ENCODE measurements at regions not wholly inside any gene's neighbourhood (a gene's known extent, or its start where the extent isn't known, plus 50 kb on each side); places are given as distances from the start of the nearest gene placed in this dataset.

GRCh38 chr11:122277493-122277892 is 161.5 kb upstream of the BLID start:
- no peak for DNase-seq (ENCODE audit: low read depth, low spot score)

GRCh38 chr11:122276221-122276620 is 160.2 kb upstream of the BLID start:
- no peak for DNase-seq (ENCODE audit: low read depth, low spot score)

GRCh38 chr11:122275508-122275907 is 159.5 kb upstream of the BLID start:
- no peak for DNase-seq (ENCODE audit: low read depth, low spot score)

DNA sequence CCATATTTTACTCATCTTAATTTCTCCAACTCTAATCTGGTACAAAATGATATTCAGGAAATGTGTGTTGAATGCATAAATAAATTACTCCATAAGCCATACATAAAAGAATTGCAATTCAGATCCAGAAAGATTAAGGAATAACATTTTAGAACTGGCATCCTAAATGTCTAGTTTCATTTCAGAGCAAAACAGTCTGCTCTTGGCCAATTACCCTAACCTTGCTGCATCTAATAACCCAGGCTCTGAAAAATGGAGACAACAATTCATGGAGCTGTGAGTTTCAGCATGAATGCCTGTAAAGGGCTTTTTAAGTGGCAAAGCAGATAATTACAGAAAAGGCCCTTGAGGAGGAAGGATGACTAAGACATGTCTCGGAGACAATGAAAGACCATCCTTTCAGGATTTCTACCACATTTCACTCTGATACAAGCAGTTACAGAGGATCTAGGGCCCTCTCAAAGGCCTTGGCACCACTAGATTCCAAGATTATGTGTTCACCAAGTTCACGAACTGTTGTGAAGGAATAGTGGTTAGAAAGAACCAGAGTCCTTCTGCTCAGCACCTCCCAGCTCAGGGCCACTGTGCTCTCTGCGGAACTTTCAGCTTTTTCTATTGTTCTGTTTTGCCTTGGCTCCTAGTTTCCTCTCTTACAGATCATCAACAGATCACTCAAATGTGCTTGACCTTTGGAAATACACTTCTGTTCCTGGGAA is 157.6 kb upstream of the BLID start:
- DNase-seq (ENCODE audit: low read depth, low spot score) = no peak

DNA sequence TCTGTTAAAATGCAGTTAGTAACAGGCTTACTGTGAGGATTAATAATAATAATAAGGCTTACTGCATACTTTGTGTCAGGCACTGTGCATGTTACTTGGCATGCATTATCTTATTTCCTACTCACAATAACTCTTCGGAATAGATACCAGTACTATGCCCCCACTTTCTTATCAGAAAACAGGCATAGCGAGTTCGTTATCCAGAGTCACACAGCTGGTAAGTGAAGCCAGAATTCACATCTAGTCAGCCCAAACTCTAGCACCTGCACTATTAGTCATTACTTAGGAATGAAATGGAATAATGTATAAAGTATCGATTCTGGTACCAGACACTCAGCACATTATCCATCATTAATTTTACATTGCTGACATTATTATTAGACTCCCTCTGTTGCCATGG is 155.7 kb upstream of the BLID start:
- DNase-seq (ENCODE audit: low read depth, low spot score) = no peak

DNA sequence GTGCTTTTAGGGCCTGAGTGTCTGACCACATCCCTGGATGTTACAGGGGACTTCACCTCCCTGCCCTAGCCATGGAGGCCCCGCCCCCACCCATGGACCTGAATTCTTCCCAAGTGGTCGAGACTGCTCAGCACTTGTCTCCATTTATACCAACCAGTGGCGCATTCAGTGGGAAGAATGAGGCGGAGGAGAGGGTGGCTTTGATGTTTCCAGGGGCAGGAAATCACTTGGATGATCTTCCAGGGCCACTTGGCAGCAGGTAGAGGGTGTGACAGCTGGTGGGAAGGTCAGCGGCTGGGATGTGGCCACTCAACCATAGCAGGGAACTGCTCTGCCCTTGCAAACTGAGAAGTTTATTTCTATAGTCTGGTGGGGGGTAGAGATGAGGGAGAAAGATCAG is 155.1 kb upstream of the BLID start:
- DNase-seq (ENCODE audit: low read depth, low spot score) = no peak

GRCh38 chr11:122270535-122270934 is 154.5 kb upstream of the BLID start:
- DNase-seq (ENCODE audit: low read depth, low spot score) = no peak

DNA sequence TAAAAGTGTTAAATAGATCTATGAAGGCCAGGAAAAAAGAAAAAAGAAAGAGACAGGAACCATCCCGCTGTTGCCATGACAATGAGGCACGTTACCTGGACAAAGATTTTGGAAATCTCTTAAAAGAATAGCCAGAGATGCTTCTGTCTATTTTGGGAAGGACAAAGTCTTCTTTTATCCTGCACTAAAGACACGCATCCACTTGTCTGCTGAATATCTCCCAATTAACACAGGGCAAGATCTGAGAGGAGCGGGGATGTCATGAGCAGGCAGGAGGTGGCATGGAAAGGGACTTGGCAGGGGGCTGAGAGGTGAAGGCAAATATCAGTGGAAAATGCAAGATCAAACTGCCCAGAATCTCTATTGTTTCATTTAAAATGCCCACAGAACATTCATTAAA is 153.8 kb upstream of the BLID start:
- no peak for DNase-seq (ENCODE audit: low read depth, low spot score)

- DNase-seq (ENCODE audit: low read depth, low spot score) = no peak
Observed at GRCh38 chr11:122268601-122269130, 152.7 kb upstream of the BLID start.

DNA sequence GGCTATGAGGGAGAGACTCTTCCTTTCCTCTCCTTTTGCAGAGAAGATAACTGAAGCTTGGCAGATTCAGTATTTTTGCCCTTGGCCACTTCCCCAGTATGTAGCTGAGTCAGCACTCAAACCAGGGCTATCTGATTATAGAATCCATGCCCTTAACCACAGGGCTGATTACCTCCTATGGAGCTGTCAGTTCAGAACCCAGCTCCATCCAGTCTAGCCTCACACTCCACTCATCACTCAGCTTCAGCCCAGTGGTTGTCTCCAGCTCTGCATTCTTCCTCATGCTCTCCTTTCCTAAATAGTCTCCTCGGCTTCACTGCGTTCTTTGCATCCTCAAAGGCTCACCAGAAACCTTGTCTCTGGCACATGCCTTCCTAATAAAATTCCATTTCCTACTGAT is 151.6 kb upstream of the BLID start:
- DNase-seq (ENCODE audit: low read depth, low spot score) = no peak

DNA sequence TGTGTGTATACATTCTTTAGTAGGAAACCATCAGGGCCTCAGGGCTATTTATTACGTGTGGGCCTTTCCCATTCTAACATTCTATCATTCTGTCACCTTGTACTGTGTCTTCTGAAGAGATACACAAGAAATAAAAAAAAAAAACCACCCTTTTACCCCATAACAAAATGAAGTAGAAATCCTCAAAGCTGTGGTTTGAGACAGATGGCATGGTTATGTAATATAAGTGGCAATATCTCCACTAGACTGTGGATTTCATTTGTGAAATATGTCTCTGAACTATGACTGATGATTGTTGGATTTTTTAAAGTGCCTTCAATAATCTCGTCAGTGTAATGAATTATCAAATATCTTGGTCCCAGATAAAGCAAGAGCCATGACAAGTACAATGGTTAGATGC is 150.0 kb upstream of the BLID start:
- no peak for DNase-seq (ENCODE audit: low read depth, low spot score)

- DNase-seq (ENCODE audit: low read depth, low spot score) = no peak
Observed at GRCh38 chr11:122264121-122264520, 148.1 kb upstream of the BLID start.

DNA sequence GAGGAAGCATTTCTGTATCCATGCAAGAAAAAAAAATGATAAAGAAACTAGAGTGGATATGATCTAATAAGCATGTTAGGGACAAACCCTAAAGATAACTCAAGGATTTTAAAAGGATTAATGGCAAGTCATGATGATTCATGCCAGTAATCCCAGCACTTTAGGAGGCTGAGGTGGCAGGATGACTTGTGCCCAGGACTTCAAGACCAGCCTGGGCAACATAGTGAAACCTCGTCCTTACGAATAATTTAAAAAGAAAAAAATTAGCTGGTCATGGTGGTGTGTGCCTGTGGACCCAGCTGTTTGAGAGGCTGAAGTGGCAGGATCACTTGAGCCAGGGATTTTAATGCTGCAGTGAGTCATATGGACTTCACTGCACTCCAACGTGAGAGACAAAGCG is 145.5 kb upstream of the BLID start:
- DNase-seq (ENCODE audit: low read depth, low spot score) = no peak

DNA sequence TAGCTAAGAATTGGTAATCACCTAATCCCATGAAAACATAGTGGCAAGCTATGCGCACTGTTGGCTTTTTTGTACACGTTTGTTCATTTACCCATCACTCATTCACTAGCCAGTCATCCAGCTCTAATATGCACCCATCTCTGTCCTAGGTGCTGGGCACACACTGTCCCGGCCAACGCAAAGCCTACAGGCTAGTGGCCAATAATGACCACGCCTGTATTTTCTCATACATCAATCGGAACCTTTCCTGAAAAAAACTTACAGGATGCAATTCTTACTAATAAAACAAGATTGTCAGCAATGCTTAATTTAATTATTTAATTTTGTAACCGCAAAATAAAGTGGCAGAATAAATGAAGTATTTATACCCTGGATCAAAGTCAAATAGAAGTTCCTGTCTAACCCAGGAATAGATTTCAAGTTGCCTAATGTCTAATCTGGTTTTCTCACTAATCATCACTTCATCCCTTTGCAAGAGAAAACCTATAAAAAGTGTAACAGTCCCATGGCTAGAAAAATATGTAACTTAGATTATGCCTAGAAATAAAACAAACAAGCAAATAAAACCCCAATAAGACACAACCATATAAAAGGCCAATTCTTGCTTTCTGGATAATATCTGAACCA is 143.3 kb upstream of the BLID start:
- no peak for DNase-seq (ENCODE audit: low read depth, low spot score)

DNA sequence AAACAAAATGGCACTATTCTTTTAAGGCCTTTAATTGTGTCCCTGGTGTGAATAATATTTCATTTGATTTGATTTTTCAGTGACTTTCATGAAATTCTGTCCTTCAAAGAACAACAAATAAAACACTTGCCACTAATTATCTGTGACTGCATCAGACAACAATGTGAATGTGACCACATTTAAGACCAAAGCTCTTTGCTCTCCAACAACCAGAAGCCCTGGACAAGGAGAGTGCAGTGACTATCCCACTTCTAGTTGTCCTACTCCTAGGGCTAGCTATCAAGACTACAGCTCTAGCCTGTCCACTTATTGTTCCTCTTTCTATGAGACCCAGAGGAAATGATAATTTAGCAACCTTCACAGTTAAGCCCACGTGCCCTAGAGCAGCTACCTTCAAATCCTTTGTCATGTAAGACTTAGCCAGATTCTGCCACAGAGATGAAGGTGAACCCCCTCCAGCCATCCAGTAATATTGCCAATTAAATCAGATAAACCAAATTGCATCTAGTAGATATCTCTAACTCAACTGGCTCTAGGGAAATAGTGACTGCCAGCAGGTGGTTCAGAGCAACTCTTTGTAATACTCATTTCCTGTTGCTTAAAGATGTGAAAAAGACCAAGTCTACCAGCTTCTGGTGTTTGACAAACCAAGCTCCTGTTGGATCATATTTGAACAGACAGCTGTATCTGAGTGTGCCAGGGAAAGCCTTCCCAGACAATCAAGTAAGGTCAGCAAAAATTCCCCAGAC is 142.6 kb upstream of the BLID start:
- DNase-seq (ENCODE audit: low read depth, low spot score) = no peak

DNA sequence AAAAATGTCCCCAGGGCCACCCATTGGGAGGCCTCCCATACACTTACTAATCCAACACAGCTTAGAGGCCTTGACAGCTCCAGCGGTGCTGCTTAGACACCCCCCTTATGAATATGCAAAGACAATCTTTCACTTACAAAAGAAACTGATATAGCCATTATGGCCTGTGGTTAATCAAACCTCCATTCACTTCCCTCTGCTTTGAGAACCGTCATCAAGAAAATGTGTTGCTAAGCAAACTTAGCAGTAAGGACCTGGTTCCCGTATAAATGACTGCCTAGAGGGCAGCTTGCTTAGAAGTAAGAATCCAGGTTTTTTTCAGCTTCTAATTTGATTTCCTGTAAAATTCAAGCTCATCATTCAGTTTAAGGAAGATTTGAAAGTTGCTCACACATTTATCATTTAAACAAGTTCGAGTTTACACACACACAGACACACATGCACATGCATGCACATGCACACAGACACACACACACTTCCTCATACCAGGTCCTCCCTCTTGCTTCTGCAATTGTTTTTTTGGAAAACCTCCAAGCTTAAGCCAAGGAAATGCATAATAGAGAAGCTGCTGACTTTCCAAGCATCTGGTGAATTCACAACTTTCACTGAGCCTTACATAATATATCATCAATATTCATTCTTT is 137.7 kb upstream of the BLID start:
- no peak for DNase-seq (ENCODE audit: low read depth, low spot score)

GRCh38 chr11:122248939-122249338 is 132.9 kb upstream of the BLID start:
- DNase-seq (ENCODE audit: low read depth, low spot score) = no peak

- DNase-seq (ENCODE audit: low read depth, low spot score) = no peak
Observed at GRCh38 chr11:122248131-122248530, 132.1 kb upstream of the BLID start.

- DNase-seq (ENCODE audit: low read depth, low spot score) = no peak
Observed at GRCh38 chr11:122246874-122247273, 130.9 kb upstream of the BLID start.

DNA sequence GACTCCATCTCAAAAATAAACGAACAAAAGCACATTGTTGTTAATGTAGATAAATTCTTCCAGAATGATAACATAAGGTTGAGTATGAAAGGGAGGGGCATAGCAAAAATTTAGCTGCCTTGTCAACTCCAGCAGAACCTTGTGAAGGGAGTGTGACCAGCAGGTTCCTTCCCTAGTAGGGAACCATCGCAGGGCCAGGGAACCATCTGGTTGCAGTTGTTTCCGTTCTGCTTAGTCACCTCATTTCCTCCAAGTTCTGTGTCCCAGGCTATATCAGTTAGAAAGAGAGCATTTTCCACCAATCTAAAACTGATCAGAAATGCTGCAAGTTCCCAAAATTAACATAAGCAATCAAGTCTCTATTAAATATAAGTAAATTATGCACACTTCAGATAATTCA is 126.7 kb upstream of the BLID start:
- no peak for DNase-seq (ENCODE audit: low read depth, low spot score)

DNA sequence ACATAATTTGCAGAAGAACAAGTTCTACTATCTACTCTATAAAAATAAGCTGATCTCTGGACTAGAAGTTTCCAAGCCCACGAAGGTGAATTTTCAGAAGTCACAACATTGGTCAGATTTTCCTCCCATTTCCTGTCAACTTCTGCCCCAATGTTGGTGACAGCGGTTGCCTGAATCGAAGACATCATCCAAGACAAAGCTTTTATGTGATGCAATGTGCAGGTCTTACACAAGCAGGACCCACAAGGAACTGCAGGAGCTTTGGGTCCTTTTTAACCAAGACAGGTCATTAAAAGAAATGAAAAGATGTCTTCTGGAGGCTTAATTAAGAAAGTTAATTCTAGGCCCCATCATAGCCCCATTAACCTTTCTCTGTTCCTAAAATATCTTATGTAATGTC is 125.6 kb upstream of the BLID start:
- no peak for DNase-seq (ENCODE audit: low read depth, low spot score)

- no peak for DNase-seq (ENCODE audit: low read depth, low spot score)
Observed at GRCh38 chr11:122240638-122241037, 124.6 kb upstream of the BLID start.
